ENCODE measurements at regions not wholly inside any gene's neighbourhood (a gene's known extent, or its start where the extent isn't known, plus 50 kb on each side); places are given as distances from the start of the nearest gene placed in this dataset.

- H3K4me1 Mint-ChIP-seq (ENCODE audit: low read depth), result peaks cover 15% of the 10 kb centered on the region
- no peak overlapping the region for H3K27ac Mint-ChIP-seq
- no peaks in the 10 kb centered on the region for H3K27me3 Mint-ChIP-seq (ENCODE audit: low read depth)
- no peak overlapping the region for H3K4me3 Mint-ChIP-seq
- ATAC-seq (replicated peaks in 1 of 2), result no peak
- DNase-seq, result no peak
- H3K36me3 Mint-ChIP-seq (ENCODE audit: insufficient read depth in 2 of 2), result no peaks in the 10 kb centered on the region
- H3K9me3 Mint-ChIP-seq, result no peaks in the 10 kb centered on the region
These were observed 80.1 kb upstream of the OSBPL8 start for GRCh38 chr12:76639646-76640045.

DNA sequence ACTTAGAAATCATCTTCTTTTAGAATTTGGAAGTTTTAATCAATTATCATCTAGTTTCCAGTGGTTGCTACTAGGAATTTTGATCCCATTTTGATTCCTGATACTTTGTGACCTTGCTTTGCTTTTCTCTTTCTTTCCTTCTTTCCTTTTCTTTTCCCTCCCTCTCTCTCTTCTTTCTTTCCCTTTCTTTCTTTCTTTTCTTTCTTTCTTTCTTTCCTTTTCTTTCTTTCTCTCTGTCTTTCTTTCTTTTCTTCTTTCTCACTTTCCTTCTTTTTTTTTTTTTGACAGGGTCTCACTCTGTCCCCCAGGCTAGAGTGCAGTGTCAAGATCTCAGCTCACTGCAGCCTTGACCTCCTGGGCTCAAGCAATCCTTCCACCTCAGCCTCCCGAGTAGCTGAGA is 81.5 kb upstream of the OSBPL8 start:
- H3K36me3 Mint-ChIP-seq (ENCODE audit: insufficient read depth in 2 of 2), result no peaks in the 10 kb centered on the region
- no peak overlapping the region for H3K27ac Mint-ChIP-seq
- H3K9me3 Mint-ChIP-seq, result no peaks in the 10 kb centered on the region
- no peak for DNase-seq
- no peak overlapping the region for H3K4me3 Mint-ChIP-seq
- no peaks in the 10 kb centered on the region for H3K27me3 Mint-ChIP-seq (ENCODE audit: low read depth)
- peaks cover 12% of the 10 kb centered on the region for H3K4me1 Mint-ChIP-seq (ENCODE audit: low read depth)
- ATAC-seq (replicated peaks in 1 of 2), result no peak

DNA sequence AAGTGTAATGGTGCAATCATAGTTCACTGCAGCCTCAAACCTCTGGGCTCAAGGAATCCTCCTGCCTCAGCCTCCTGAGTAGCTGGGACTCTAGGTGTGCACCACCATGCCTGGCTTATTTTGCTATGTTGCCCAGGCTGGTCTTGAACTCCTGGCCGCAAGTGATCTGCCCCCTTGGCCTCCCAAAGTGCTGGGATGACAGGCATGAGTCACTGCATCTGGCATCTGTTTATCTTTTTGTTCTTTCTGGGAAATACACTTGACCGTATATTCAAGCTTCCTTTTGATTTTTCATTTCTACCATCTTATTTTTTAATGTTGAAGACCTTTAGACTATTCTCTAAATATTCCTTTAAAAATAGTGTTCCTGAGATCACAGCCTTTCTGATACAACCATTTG is 82.4 kb upstream of the OSBPL8 start:
- ATAC-seq (replicated peaks in 1 of 2) (no peak), DNase-seq (no peak)
- Mint-ChIP-seq H3K9me3 (no peaks in the 10 kb centered on the region), H3K36me3 (ENCODE audit: insufficient read depth in 2 of 2) (no peaks in the 10 kb centered on the region), H3K4me3 (no peak overlapping the region), H3K27me3 (ENCODE audit: low read depth) (no peaks in the 10 kb centered on the region), H3K27ac (no peak overlapping the region), H3K4me1 (ENCODE audit: low read depth) (peaks cover 3% of the 10 kb centered on the region)

DNA sequence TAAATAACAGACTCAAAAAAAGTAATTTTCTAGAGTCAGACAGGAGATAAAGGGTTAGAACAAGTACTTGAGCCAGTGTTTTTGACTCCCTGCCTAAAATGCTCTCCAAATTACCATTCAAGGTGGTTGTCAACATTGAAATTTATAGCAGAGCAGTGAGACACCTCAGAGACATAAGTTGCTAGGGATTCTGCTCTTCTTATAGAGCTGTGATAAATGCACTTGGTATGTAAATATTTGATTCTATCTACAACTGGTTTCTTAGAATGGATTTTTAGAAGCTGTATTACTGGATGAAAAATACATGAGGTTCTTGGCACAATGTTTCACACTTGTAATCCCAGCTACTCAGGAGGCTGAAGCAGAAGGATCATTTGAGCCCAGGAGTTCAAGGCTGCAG is 83.9 kb upstream of the OSBPL8 start:
- Mint-ChIP-seq H3K27me3 (ENCODE audit: low read depth) (no peaks in the 10 kb centered on the region), H3K27ac (no peak overlapping the region), H3K4me1 (ENCODE audit: low read depth) (no peaks in the 10 kb centered on the region), H3K9me3 (no peaks in the 10 kb centered on the region), H3K36me3 (ENCODE audit: insufficient read depth in 2 of 2) (no peaks in the 10 kb centered on the region), H3K4me3 (no peak overlapping the region)
- DNase-seq (no peak), ATAC-seq (replicated peaks in 1 of 2) (no peak)

- ATAC-seq (replicated peaks in 1 of 2) (no peak), DNase-seq (no peak)
- Mint-ChIP-seq H3K4me3 (no peak overlapping the region), H3K27ac (no peak overlapping the region), H3K27me3 (ENCODE audit: low read depth) (no peaks in the 10 kb centered on the region), H3K4me1 (ENCODE audit: low read depth) (no peaks in the 10 kb centered on the region), H3K36me3 (ENCODE audit: insufficient read depth in 2 of 2) (no peaks in the 10 kb centered on the region), H3K9me3 (no peaks in the 10 kb centered on the region)
These were observed 85.4 kb upstream of the OSBPL8 start for GRCh38 chr12:76644950-76645349.

DNA sequence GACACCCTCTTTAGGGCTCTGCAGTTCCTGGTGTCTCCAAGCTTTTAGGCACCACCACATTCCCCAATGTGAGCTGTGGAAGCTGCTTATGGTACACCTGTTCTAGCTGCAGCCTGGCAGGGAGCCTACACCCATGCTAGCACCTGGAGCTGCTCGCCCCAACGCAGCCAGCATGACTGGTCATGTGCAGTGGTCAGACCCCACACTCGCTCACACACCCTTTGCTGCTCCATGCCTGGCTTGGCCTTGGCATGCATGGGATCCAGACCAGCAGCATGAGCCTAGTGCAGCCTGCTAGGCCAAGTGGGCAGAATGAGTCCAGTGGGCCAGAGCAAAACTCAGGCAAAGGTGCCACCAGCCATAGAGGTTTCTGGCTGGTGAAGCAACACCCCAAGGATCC is 86.4 kb upstream of the OSBPL8 start:
- Mint-ChIP-seq H3K36me3 (ENCODE audit: insufficient read depth in 2 of 2) (no peaks in the 10 kb centered on the region), H3K4me3 (no peak overlapping the region), H3K27ac (no peak overlapping the region), H3K9me3 (no peaks in the 10 kb centered on the region), H3K4me1 (ENCODE audit: low read depth) (no peaks in the 10 kb centered on the region), H3K27me3 (ENCODE audit: low read depth) (no peaks in the 10 kb centered on the region)
- ATAC-seq (replicated peaks in 1 of 2) (no peak), DNase-seq (no peak)

DNA sequence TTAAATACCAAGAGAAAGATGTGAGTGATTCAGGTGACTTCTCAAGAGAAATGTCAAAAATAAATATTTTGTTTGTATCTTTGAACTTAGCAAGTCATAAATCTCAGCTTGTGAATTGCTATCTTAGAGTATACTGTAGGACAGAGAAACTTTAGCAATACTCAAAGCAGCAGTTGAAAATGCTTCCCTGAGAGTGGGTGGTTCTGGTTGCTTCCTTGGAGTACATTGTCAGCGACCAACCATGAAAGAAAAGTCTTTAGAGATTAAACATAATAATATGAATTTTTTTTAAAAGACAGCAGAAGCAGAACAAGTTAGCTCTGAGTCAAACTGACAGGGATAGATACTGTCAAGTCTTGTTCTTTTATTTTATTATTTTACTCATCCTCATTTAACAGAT is 86.8 kb upstream of the OSBPL8 start:
- Mint-ChIP-seq H3K27ac (no peak overlapping the region), H3K4me3 (no peak overlapping the region), H3K36me3 (ENCODE audit: insufficient read depth in 2 of 2) (no peaks in the 10 kb centered on the region), H3K9me3 (no peaks in the 10 kb centered on the region), H3K27me3 (ENCODE audit: low read depth) (no peaks in the 10 kb centered on the region), H3K4me1 (ENCODE audit: low read depth) (no peaks in the 10 kb centered on the region)
- ATAC-seq (replicated peaks in 1 of 2) (no peak), DNase-seq (no peak)

DNA sequence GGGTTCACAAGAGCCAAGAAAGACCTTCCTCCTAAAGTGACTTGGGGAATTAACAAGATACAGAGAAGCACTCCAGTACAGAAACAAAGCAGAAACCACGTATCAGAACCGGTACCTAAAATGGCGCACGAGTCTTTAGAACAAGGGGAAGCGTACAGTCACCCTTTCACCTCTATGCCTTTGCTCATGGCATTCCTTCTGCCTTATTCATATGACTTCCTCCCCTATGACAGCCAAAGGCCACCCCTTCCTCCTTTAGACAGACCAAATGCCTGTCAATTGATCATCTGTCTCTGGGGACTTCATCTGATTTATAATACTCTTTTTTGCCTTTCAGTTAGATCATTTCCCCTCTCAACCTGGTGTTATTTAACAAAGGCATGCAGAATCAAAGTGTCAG is 89.5 kb upstream of the OSBPL8 start:
- Mint-ChIP-seq H3K27ac (no peak overlapping the region), H3K27me3 (ENCODE audit: low read depth) (no peaks in the 10 kb centered on the region), H3K4me3 (no peak overlapping the region), H3K9me3 (no peaks in the 10 kb centered on the region), H3K36me3 (ENCODE audit: insufficient read depth in 2 of 2) (no peaks in the 10 kb centered on the region), H3K4me1 (ENCODE audit: low read depth) (no peaks in the 10 kb centered on the region)
- ATAC-seq (replicated peaks in 1 of 2) (no peak), DNase-seq (no peak)

- no peak overlapping the region for H3K4me3 Mint-ChIP-seq
- no peak overlapping the region for H3K27ac Mint-ChIP-seq
- H3K36me3 Mint-ChIP-seq (ENCODE audit: insufficient read depth in 2 of 2), result no peaks in the 10 kb centered on the region
- H3K4me1 Mint-ChIP-seq (ENCODE audit: low read depth), result no peaks in the 10 kb centered on the region
- DNase-seq (no peak), ATAC-seq (replicated peaks in 1 of 2) (no peak)
- H3K27me3 Mint-ChIP-seq (ENCODE audit: low read depth), result no peaks in the 10 kb centered on the region
- no peaks in the 10 kb centered on the region for H3K9me3 Mint-ChIP-seq
These were observed 92.8 kb upstream of the OSBPL8 start for GRCh38 chr12:76652402-76652801.

GRCh38 chr12:76653342-76653741 is 93.8 kb upstream of the OSBPL8 start:
- Mint-ChIP-seq H3K9me3 (peaks cover 0 to 2% of the 10 kb centered on the region in 2 donors), H3K4me3 (no peak overlapping the region), H3K27ac (no peak overlapping the region), H3K36me3 (ENCODE audit: insufficient read depth in 2 of 2) (no peaks in the 10 kb centered on the region), H3K4me1 (ENCODE audit: low read depth) (no peaks in the 10 kb centered on the region), H3K27me3 (ENCODE audit: low read depth) (no peaks in the 10 kb centered on the region)
- no peak for DNase-seq
- ATAC-seq (replicated peaks in 1 of 2), result no peak

DNA sequence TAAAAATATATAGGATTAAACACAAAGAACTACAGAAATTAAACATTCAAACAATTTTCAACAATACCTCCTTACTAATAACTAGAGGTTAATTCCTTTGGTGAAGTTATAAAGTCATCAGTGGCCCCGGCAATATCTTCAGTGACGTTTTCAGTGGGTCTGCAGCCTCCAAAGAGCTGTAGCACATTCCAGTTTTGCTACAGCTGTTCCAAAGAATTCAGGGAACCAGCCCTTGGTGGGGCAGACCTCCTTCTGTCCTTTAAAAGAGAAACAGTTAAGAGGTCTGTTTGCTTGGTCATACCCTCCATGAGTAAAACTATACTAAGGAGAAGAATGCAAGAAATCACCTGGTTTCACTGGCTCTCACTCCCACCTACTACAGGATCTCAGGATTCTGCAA is 99.2 kb upstream of the ZDHHC17 start:
- peaks cover 6% of the 10 kb centered on the region for H3K27me3 Mint-ChIP-seq (ENCODE audit: low read depth)
- no peak overlapping the region for H3K27ac Mint-ChIP-seq
- DNase-seq, result no peak
- H3K4me1 Mint-ChIP-seq (ENCODE audit: low read depth), result peaks cover 11% of the 10 kb centered on the region
- ATAC-seq (replicated peaks in 1 of 2), result no peak
- H3K36me3 Mint-ChIP-seq (ENCODE audit: insufficient read depth in 2 of 2), result no peaks in the 10 kb centered on the region
- peaks cover 0 to 2% of the 10 kb centered on the region in 2 donors for H3K9me3 Mint-ChIP-seq
- H3K4me3 Mint-ChIP-seq, result no peak overlapping the region

GRCh38 chr12:76666290-76666835 is 97.6 kb upstream of the ZDHHC17 start:
- peaks cover 0 to 2% of the 10 kb centered on the region in 2 donors for H3K9me3 Mint-ChIP-seq
- H3K36me3 Mint-ChIP-seq (ENCODE audit: insufficient read depth in 2 of 2), result no peaks in the 10 kb centered on the region
- H3K27me3 Mint-ChIP-seq (ENCODE audit: low read depth), result peaks cover 6% of the 10 kb centered on the region
- peaks cover 11% of the 10 kb centered on the region for H3K4me1 Mint-ChIP-seq (ENCODE audit: low read depth)
- no peak overlapping the region for H3K27ac Mint-ChIP-seq
- no peak for DNase-seq
- H3K4me3 Mint-ChIP-seq, result no peak overlapping the region
- ATAC-seq (replicated peaks in 1 of 2), result no peak

GRCh38 chr12:76669981-76670380 is 93.9 kb upstream of the ZDHHC17 start:
- Mint-ChIP-seq H3K27me3 (ENCODE audit: low read depth) (no peaks in the 10 kb centered on the region), H3K36me3 (ENCODE audit: insufficient read depth in 2 of 2) (peaks cover 0 to 2% of the 10 kb centered on the region in 2 donors), H3K4me1 (ENCODE audit: low read depth) (peaks cover 11% of the 10 kb centered on the region), H3K27ac (no peak overlapping the region), H3K9me3 (peaks cover 2% of the 10 kb centered on the region in 2 donors), H3K4me3 (no peak overlapping the region)
- ATAC-seq (replicated peaks in 1 of 2), result no peak
- no peak for DNase-seq

- Mint-ChIP-seq H3K27me3 (ENCODE audit: low read depth) (no peaks in the 10 kb centered on the region), H3K9me3 (peaks cover 2% of the 10 kb centered on the region in 2 donors), H3K36me3 (ENCODE audit: insufficient read depth in 2 of 2) (peaks cover 0 to 2% of the 10 kb centered on the region in 2 donors), H3K4me1 (ENCODE audit: low read depth) (peaks cover 7% of the 10 kb centered on the region), H3K4me3 (no peak overlapping the region), H3K27ac (no peak overlapping the region)
- DNase-seq (no peak), ATAC-seq (replicated peaks in 1 of 2) (no peak)
These were observed 93.1 kb upstream of the ZDHHC17 start for GRCh38 chr12:76670776-76671175.

All from activated T-cell treated with anti-CD3 and anti-CD28 coated beads, Interleukin-2, amount 50 U/mL, for 72 hours (primary cell).